ENCODE measurements at regions not wholly inside any gene's neighbourhood (a gene's known extent, or its start where the extent isn't known, plus 50 kb on each side); places are given as distances from the start of the nearest gene placed in this dataset.

DNA sequence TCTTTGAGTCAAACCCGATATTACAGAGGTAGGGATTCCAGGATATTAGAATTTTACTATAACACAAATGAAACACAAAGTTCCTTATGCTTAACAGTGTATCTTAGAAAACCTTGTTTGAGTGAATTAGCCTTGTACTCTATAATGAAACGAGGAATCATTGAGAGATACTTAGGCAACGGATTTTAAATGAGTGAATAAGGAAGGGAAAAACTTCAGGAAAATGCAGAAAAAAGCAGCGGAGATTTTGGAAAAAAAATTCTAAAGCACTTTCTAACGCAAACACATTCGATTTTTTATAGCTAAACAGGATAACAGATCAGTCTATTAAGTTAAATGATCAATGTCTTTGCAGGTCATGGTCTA lies 137.3 kb downstream of the HFE start:
- TF ChIP-seq, protein P1, sequence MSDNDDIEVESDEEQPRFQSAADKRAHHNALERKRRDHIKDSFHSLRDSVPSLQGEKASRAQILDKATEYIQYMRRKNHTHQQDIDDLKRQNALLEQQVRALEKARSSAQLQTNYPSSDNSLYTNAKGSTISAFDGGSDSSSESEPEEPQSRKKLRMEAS (IDR thresholded peaks at IDR 0.05): no peak
- TF ChIP-seq KDM1A (IDR thresholded peaks at IDR 0.05; ENCODE audit: low read depth) (no peak), RNF2 (IDR thresholded peaks at IDR 0.05; ENCODE audit: borderline replicate concordance, low read depth) (no peak), REST (IDR thresholded peaks at IDR 0.05) (no peak), CHD2 (IDR thresholded peaks at IDR 0.05; ENCODE audit: low read length, partially characterized antibody) (no peak), POLR2A (IDR thresholded peaks at IDR 0.05; ENCODE audit: low read length) (no peak)

All from A549 (cell line).